ENCODE measurements at regions not wholly inside any gene's neighbourhood (a gene's known extent, or its start where the extent isn't known, plus 50 kb on each side); places are given as distances from the start of the nearest gene placed in this dataset.

- H3K4me1 Mint-ChIP-seq = peaks cover 24 to 27% of the 10 kb centered on the region in 2 experiments
- no peak overlapping the region for H3K9ac ChIP-seq (ENCODE audit: extremely low read depth, insufficient read length, low read length)
- no peak for TF ChIP-seq CTCF (conservative IDR thresholded peaks at IDR 0.05)
- no CpG with 5 or more reads among the region's 5 CpGs for WGBS (ENCODE audit: extremely low coverage, insufficient read length, low lambda C conversion rate)
- no peak overlapping the region for H2BK120ac ChIP-seq (ENCODE audit: low read depth, low read length, poor library complexity, severe bottlenecking)
- no peak overlapping the region for H2BK15ac ChIP-seq (ENCODE audit: low read depth, low read length)
- no peak overlapping the region for H3K18ac ChIP-seq (ENCODE audit: insufficient read length, low read depth, low read length)
- H3K4me1 ChIP-seq (ENCODE audit: insufficient read depth, low read length) = peaks cover 4% of the 10 kb centered on the region
- no peak overlapping the region for H4K8ac ChIP-seq (replicated peaks; ENCODE audit: insufficient read length, low read depth, low read length)
- H3K56ac ChIP-seq (ENCODE audit: insufficient read length, low read depth, low read length) = no peak overlapping the region
- H3K23me2 ChIP-seq (ENCODE audit: insufficient read length, low read depth, low read length, poor library complexity, severe bottlenecking) = no peaks in the 10 kb centered on the region
- peak overlapping the region in 2 of 3 experiments; percentile 26 to 70; a peak in 2 of 7 replicates for H3K27ac Mint-ChIP-seq
- H2AK5ac ChIP-seq (ENCODE audit: insufficient read length, low read length) = no peak overlapping the region
- H3K4ac ChIP-seq (ENCODE audit: low read depth, low read length) = no peak overlapping the region
- no peak overlapping the region for H2BK20ac ChIP-seq (ENCODE audit: low read depth, low read length, poor library complexity, severe bottlenecking)
- no peaks in the 10 kb centered on the region for H3K79me1 ChIP-seq (ENCODE audit: insufficient read depth, low read depth, low read length, poor library complexity, severe bottlenecking)
- no peaks in the 10 kb centered on the region for H3K9me3 ChIP-seq (ENCODE audit: control insufficient read depth, low read depth, low read length)
- no peak overlapping the region for H2BK5ac ChIP-seq (ENCODE audit: insufficient read length, low read length)
- H3K79me2 ChIP-seq (ENCODE audit: insufficient read depth, low read length) = no peaks in the 10 kb centered on the region
- no peak overlapping the region for H3T11ph ChIP-seq (ENCODE audit: low read length)
- no peak overlapping the region for H4K5ac ChIP-seq (ENCODE audit: insufficient read length, low read depth, low read length)
- no peaks in the 10 kb centered on the region for H3K9me3 Mint-ChIP-seq
- peaks cover 48% of the 10 kb centered on the region for H3K27me3 Mint-ChIP-seq (ENCODE audit: low read depth)
- no peak overlapping the region for H3K27ac ChIP-seq (ENCODE audit: insufficient read length, low read depth, low read length)
- peak; percentile 19 for DNase-seq
- no peak overlapping the region for H3K14ac ChIP-seq (ENCODE audit: insufficient read depth, low read length)
- H3K36me3 Mint-ChIP-seq (ENCODE audit: insufficient read depth in 1 of 3, low read depth in 3 of 3) = no peaks in the 10 kb centered on the region; a peak in 1 of 7 replicates
- no peak overlapping the region for H3K4me2 ChIP-seq (ENCODE audit: insufficient read depth, insufficient read length, low read length)
- H3K4me3 Mint-ChIP-seq = no peak overlapping the region; a peak in 1 of 5 replicates
- no peaks in the 10 kb centered on the region for H4K20me1 ChIP-seq (ENCODE audit: control insufficient read depth, insufficient read depth, insufficient read length)
- H3K27me3 ChIP-seq (ENCODE audit: insufficient read depth, low read length) = no peaks in the 10 kb centered on the region; the same call in 1 of the 2 replicates
- no peak overlapping the region for H2BK12ac ChIP-seq (ENCODE audit: insufficient read length, low read depth, low read length)
- H4K91ac ChIP-seq (ENCODE audit: insufficient read length, low read depth, low read length) = no peak overlapping the region
- no peak overlapping the region for H3K23ac ChIP-seq (ENCODE audit: insufficient read length, low read depth, low read length)
- no peak overlapping the region for H2AFZ ChIP-seq (ENCODE audit: low read length)
Observed at GRCh38 chr13:111657013-111657412, 336.6 kb downstream of the TEX29 start.
